SH-SY5Y (cell line): ENCODE measurements at regions not wholly inside any gene's neighbourhood (a gene's known extent, or its start where the extent isn't known, plus 50 kb on each side); places are given as distances from the start of the nearest gene placed in this dataset.

Source experiments
- GATA2 ChIP-seq: IDR thresholded peaks from 2 replicates; pipeline ENCODE4 v1.6.1; 2011; ENCODE audit warnings: mild to moderate bottlenecking, low read depth, low read length
- GATA3 ChIP-seq: IDR thresholded peaks from 2 replicates; pipeline ENCODE4 v1.6.1; 2011; ENCODE audit warnings: low read depth, mild to moderate bottlenecking, low read length, moderate library complexity

- TF ChIP-seq GATA2 (no peak; the same call in 1 of the 2 replicates), GATA3 (no peak)
These were observed 180.1 kb upstream of the KBTBD8 start for GRCh38 chr3:66817951-66818557.
